H7 (cell line): ENCODE measurements at regions not wholly inside any gene's neighbourhood (a gene's known extent, or its start where the extent isn't known, plus 50 kb on each side); places are given as distances from the start of the nearest gene placed in this dataset.
"Not testable (repeated sequence)": the region's sequence is repeated elsewhere in the genome, so short reads cannot be mapped to it uniquely, and the experiment has no call there.

Experiments
- DNase-seq: peaks from one replicate; pipeline ENCODE4 v3.0.0; 2012
- H3K27me3 ChIP-seq: 2 replicates; pipeline ENCODE4 v1.6.0; 2011; ENCODE audit warnings: mild to moderate bottlenecking, low read length; ENCODE audit not compliant: control insufficient read depth, insufficient read depth
- H3K36me3 ChIP-seq: replicated peaks from 2 replicates; pipeline ENCODE4 v1.5.1; 2011; ENCODE audit warnings: low read length; ENCODE audit not compliant: control insufficient read depth, insufficient read depth
- H3K4me3 ChIP-seq: 2 replicates; pipeline ENCODE4 v1.5.1; 2011; ENCODE audit warnings: low read depth, mild to moderate bottlenecking, control low read depth, low read length, moderate library complexity; ENCODE audit not compliant: insufficient read depth

GRCh38 chr4:118587946-118588345 lies 97.2 kb upstream of the METTL14 start:
- Histone ChIP-seq H3K36me3 (no peaks in the 10 kb centered on the region), H3K4me3 (no peak overlapping the region), H3K27me3 (no peaks in the 10 kb centered on the region)
- no peak for DNase-seq

- Histone ChIP-seq H3K36me3 (no peaks in the 10 kb centered on the region), H3K4me3 (no peak overlapping the region), H3K27me3 (no peaks in the 10 kb centered on the region)
- DNase-seq = no peak
These were observed 95.6 kb upstream of the METTL14 start for GRCh38 chr4:118589471-118590055.

DNA sequence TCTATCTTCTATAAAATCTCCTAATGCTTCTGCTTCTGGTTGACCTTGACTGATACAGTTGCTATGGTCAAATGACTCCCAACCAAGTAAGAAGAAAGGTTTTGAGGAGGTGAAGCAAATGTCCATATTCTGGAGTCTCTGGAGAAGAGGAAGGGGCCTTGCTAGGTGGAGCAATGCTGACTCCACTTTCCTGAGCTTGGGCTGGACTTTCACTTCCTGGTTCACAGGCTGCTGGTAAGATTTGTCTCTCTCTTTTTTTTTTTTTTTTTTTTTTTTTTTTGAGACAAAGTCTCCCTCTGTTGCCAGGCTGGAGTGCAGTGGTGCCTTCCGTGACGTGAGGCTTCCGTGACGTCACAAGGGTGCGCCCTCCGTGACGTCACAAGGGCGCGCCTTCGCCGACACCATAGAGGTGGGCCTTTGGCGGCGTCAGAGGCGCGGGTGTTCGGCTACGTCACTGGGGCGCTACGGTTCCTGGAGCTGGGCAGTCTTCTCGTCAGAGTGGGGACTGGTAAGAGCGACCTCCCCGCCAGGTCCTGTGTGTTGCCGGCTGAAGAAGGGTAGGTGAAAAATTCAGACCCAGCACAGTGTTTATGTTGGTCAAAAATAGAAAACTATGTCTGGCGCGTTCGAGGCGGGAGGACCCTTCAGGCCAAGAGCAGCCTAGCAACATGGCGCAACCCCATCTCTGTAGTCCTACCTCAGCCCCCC lies 93.7 kb upstream of the METTL14 start:
- H3K36me3 ChIP-seq, H3K27me3 ChIP-seq: not testable (repeated sequence)
- peak; percentile 81 for DNase-seq
- peak overlapping the region; percentile 50 for H3K4me3 ChIP-seq

GRCh38 chr4:118592289-118592688 lies 92.9 kb upstream of the METTL14 start:
- DNase-seq, H3K36me3 ChIP-seq, H3K27me3 ChIP-seq: not testable (repeated sequence)
- peak overlapping the region; percentile 50; the same call in 1 of the 2 replicates for H3K4me3 ChIP-seq

- H3K36me3 ChIP-seq, H3K4me3 ChIP-seq, H3K27me3 ChIP-seq, DNase-seq: not testable (repeated sequence)
These were observed 89.3 kb upstream of the METTL14 start for GRCh38 chr4:118595883-118596282.

DNA sequence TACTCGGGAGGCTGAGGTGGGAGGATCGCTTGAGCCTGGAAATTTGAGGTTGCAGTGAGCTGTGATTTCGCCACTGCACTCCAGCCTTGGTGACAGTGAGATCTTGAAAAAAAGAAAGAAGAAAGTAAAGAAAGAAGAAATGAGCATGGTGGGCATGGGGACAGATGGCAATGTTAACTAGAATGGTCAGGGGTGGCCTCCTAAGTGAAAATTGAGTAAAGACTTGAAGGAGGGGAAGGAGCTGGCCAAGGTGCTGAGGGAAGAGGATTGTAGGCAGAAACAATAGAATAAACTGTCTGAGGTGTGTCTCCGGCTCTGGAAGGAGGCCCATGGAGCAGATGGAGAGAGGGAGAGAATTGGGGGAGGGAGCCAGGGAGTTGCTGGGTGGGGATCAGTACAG lies 60.1 kb upstream of the METTL14 start:
- H3K36me3 ChIP-seq, DNase-seq, H3K4me3 ChIP-seq: not testable (repeated sequence)

DNA sequence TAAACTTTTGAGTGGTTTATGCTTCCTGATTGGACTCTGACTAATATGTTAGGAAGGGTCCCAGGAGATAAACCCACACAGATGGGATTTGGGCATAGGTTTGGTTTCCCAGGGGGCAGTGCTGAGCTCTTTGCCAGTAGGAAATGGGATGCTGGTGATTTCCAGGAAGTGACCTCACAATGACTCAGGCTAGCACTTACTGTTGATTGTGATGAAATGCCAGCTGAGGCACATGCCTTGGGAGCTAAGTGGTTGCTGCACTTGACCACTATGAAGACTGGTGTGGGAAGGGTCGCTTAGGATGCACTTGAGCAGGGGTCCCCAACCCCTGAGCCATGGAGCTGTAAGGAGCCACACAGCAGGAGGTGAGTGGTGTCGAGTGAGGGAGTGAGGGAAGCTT lies 55.5 kb upstream of the METTL14 start:
- H3K4me3 ChIP-seq, DNase-seq, H3K27me3 ChIP-seq, H3K36me3 ChIP-seq: not testable (repeated sequence)

More for the DNA sequence above, 60.1 kb upstream of the METTL14 start:
- not testable (repeated sequence) for H3K27me3 ChIP-seq

DNA sequence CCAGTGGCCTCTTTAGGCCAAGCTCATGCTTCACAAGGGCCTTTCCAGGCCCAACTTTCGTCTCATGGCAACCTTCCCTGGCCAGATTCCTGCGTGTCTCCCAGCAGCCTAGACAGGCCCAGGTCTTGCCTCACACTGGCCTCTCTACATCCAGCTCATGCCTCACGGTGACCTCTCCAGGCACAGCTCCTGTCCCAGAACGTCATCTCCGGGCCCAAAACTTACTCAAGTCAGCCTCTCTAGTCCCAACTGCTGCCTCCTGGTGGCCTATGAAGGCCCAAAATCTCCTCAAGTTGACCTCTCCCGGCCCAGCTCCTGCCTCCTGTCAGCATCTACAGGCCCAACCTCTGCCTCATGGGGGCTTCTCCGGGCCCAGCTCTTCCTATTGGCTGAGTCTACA lies 54.3 kb upstream of the METTL14 start:
- not testable (repeated sequence) for H3K36me3 ChIP-seq

DNA sequence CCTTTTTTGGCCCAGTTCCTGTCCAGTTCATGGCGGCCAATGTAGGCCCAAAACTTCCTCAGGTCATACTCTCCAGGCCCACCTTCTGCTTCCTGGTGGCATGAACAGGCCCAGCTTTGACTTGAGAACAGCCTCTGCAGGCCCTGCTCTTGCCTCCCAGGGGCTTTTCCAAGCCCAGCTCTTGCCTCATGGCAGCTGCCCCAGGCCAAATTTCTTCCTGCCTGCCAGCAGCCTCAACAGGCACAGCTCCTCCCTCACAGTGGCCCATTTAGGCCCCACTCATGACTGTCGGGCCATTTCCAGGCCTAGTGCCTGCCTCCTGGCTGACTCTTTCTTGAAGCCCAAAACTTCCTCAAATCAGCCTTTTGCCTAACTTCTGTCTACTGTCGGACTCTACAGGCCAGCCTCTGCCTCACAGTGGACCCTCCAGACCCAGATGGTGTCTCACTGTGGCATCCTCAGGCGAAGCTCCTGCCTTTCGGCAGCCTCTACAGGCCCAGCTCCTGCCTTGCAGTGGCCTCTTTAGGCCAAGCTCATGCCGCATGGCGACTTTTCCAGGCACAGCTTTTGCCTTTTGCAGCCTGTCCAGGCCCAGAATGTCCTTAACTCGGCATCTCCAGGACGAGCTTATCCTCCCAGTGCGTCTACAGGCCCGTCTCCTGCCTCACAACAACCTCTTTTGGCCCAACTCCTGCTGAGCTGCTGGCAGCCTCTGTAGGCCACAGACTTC lies 53.7 kb upstream of the METTL14 start:
- not testable (repeated sequence) for DNase-seq, H3K36me3 ChIP-seq, H3K27me3 ChIP-seq

More for the DNA sequence above, 54.3 kb upstream of the METTL14 start:
- H3K4me3 ChIP-seq, H3K27me3 ChIP-seq, DNase-seq: not testable (repeated sequence)

DNA sequence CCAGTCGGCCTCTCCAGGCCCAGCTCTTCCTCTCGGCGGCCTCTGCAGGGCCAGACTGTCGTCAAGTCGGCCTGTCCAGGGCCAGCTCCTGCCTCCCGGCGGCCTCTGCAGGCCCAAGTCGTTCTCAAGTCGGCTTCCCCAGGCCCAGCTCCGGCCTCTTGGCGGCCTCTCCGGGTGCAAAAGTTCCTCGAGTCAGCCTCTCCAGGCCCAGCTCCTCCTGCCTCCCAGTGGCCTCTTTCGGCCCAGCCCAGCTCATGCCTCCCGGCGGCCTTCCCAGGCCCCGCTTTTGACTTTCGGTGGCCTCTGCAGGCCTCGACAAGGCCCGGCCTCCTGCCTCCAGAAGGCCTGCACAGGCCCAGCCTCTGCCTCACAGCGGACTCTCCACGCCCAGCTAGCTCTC lies 51.7 kb upstream of the METTL14 start:
- not testable (repeated sequence) for H3K36me3 ChIP-seq, H3K27me3 ChIP-seq, DNase-seq, H3K4me3 ChIP-seq

More for the DNA sequence above, 53.7 kb upstream of the METTL14 start:
- H3K4me3 ChIP-seq = not testable (repeated sequence)

- H3K4me3 ChIP-seq, H3K36me3 ChIP-seq, H3K27me3 ChIP-seq: not testable (repeated sequence)
- DNase-seq = peak; percentile 4
These were observed 50.9 kb upstream of the METTL14 start for GRCh38 chr4:118634126-118634875.
